ENCODE measurements at regions not wholly inside any gene's neighbourhood (a gene's known extent, or its start where the extent isn't known, plus 50 kb on each side); places are given as distances from the start of the nearest gene placed in this dataset.

GRCh38 chr5:8500426-8500825, 631.5 kb downstream of the MTRR start:
- CTCF ChIA-PET (ENCODE audit: partially characterized antibody) = no interaction called here
- Histone ChIP-seq H3K18ac (ENCODE audit: extremely low read depth, low read length) (no peak overlapping the region), H4K91ac (replicated peaks; ENCODE audit: insufficient read length, low read length) (no peak overlapping the region), H3K4me2 (ENCODE audit: insufficient read depth in 1 of 2, low read depth in 2 of 2, low read length in 2 of 2) (no peak overlapping the region), H3K4me1 (replicated peaks in 1 of 4; ENCODE audit: control insufficient read depth in 3 of 4, insufficient read depth in 4 of 4, low read length in 3 of 4) (no peaks in the 10 kb centered on the region), H2BK5ac (ENCODE audit: low read depth, low read length) (no peak overlapping the region), H3K4ac (replicated peaks; ENCODE audit: insufficient read length, low read depth, low read length) (no peak overlapping the region), H3K36me3 (ENCODE audit: control insufficient read depth in 2 of 4, insufficient read depth in 4 of 4, low read length in 3 of 4) (no peaks in the 10 kb centered on the region), H3K9me3 (ENCODE audit: insufficient read depth in 2 of 2, low read depth in 1 of 2, low read length in 1 of 2) (peaks cover 0 to 5% of the 10 kb centered on the region in 2 experiments; a peak in 2 of 4 replicates), H3K14ac (ENCODE audit: insufficient read length) (no peak overlapping the region), H2BK20ac (ENCODE audit: low read length) (no peak overlapping the region), H3K56ac (replicated peaks; ENCODE audit: insufficient read length, low read depth, low read length) (no peak overlapping the region), H3K27ac (ENCODE audit: low read depth, low read length) (no peak overlapping the region), H2BK15ac (ENCODE audit: low read length) (no peak overlapping the region), H2AFZ (ENCODE audit: low read length) (no peak overlapping the region), H3K4me3 (ENCODE audit: extremely low read depth in 1 of 4, insufficient read depth in 2 of 4, low read depth in 3 of 4, low read length in 4 of 4) (no peak overlapping the region), H3K27me3 (replicated peaks in 1 of 4; ENCODE audit: control insufficient read depth in 3 of 4, extremely low read depth in 1 of 4, insufficient read depth in 3 of 4, low read length in 3 of 4) (no peaks in the 10 kb centered on the region), H3K23me2 (ENCODE audit: low read depth, low read length) (no peaks in the 10 kb centered on the region; the same call in 1 of the 2 replicates), H2AK5ac (ENCODE audit: low read depth, low read length) (no peak overlapping the region), H2BK120ac (replicated peaks; ENCODE audit: low read depth, low read length) (no peak overlapping the region), H3K79me2 (ENCODE audit: control insufficient read depth in 1 of 2, insufficient read depth in 2 of 2, low read length in 2 of 2) (no peaks in the 10 kb centered on the region), H4K20me1 (replicated peaks in 1 of 2; ENCODE audit: control insufficient read depth in 1 of 2, insufficient read depth in 2 of 2, low read length in 2 of 2) (no peaks in the 10 kb centered on the region), H2BK12ac (ENCODE audit: low read depth, low read length) (no peak overlapping the region), H4K8ac (ENCODE audit: extremely low read depth, insufficient read depth, low read length) (no peak overlapping the region), H3K23ac (ENCODE audit: insufficient read length) (no peak overlapping the region), H3K9ac (replicated peaks in 1 of 4; ENCODE audit: extremely low read depth in 1 of 4, low read depth in 3 of 4, low read length in 3 of 4) (no peak overlapping the region), H3K79me1 (ENCODE audit: low read depth, low read length) (no peaks in the 10 kb centered on the region), H4K5ac (ENCODE audit: insufficient read length, low read depth, low read length) (no peak overlapping the region)
- 97% methylated on average over 3 of the region's 3 CpGs; no CpG with 5 or more reads in 1 of the 2 experiments for WGBS, 2 experiments (ENCODE audit: extremely low coverage in 1 of 2, insufficient coverage in 1 of 2, insufficient read length in 1 of 2, insufficient replicate concordance in 2 of 2, low coverage in 1 of 2, low lambda C conversion rate in 2 of 2, missing lambda C conversion rate in 1 of 2)
- FAIRE-seq (no peak), DNase-seq (ENCODE audit: low read depth in 1 of 2, low spot score in 2 of 2) (no peak)
- POLR2A ChIA-PET (ENCODE audit: partially characterized antibody) = no interaction called here
- no peak for TF ChIP-seq POLR2A (IDR thresholded peaks at IDR 0.05; ENCODE audit: control extremely low read depth in 1 of 2, low read depth in 2 of 2, low read length in 2 of 2)
- no peak for TF ChIP-seq RNF2 (IDR thresholded peaks at IDR 0.05; ENCODE audit: borderline replicate concordance, low read depth, low read length, missing control alignments, poor library complexity, severe bottlenecking)
- no peak for TF ChIP-seq POU5F1 (IDR thresholded peaks at IDR 0.05; ENCODE audit: low read depth, low read length)
- no peak for TF ChIP-seq ASH2L (IDR thresholded peaks at IDR 0.05; ENCODE audit: low read length)
- TF ChIP-seq HDAC6 (IDR thresholded peaks at IDR 0.05; ENCODE audit: low read depth, low read length) = no peak
- TF ChIP-seq SRF (IDR thresholded peaks at IDR 0.05; ENCODE audit: low read depth, low read length) = no peak
- TF ChIP-seq HDAC2 (IDR thresholded peaks at IDR 0.05; ENCODE audit: borderline replicate concordance in 1 of 2, low read depth in 2 of 2, low read length in 2 of 2) = no peak
- no peak for TF ChIP-seq KDM5A (IDR thresholded peaks at IDR 0.05; ENCODE audit: low read length)
- no peak for TF ChIP-seq JUND (IDR thresholded peaks at IDR 0.05; ENCODE audit: low read length)
- no peak for TF ChIP-seq CEBPB (IDR thresholded peaks at IDR 0.05; ENCODE audit: low read depth, low read length)
- TF ChIP-seq TBP (IDR thresholded peaks at IDR 0.05; ENCODE audit: low read depth, low read length) = no peak

Measured in H1 (cell line).